ENCODE measurements at regions not wholly inside any gene's neighbourhood (a gene's known extent, or its start where the extent isn't known, plus 50 kb on each side); places are given as distances from the start of the nearest gene placed in this dataset.
"Not testable (repeated sequence)": the region's sequence is repeated elsewhere in the genome, so short reads cannot be mapped to it uniquely, and the experiment has no call there.

GRCh38 chr2:237196409-237196808 lies 110.7 kb downstream of the COPS8 start:
- DNase-seq (ENCODE audit: low read depth) = no peak

DNA sequence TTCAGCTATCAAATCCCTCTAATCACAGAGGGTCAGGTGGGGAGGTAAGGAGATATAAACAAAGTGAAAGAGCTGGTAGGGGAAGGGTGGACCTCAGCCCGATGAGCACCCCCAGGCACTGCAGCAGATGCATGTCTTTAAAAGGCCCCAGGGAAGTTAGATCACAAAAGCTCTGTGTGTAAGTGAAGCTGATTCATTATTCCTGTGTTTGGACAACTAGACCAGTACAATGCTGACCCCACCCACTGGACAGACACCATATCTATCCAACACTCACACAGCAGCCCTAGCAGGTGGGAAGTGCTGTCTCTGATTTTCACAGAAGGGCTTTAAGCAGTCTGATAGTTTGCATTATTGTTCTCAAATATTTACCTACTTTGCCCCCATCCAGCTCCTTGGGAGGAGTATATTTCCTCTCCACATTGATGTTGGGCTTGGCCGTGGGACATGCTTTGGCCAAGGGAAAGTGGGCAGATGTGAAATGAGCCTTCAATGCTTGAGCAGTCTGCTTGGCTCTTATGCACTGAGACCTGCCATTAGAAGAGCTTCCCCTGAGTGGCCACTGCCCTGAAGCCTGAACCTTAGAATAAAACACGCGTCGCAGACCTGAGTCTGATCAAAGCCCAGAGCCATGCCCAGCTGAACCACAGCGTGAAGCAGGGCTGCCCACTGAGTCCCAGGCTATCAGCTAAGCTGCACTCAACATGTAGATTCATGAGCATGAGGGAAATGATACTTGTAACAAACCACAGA lies 111.4 kb downstream of the COPS8 start:
- DNase-seq (ENCODE audit: low read depth) = no peak

DNA sequence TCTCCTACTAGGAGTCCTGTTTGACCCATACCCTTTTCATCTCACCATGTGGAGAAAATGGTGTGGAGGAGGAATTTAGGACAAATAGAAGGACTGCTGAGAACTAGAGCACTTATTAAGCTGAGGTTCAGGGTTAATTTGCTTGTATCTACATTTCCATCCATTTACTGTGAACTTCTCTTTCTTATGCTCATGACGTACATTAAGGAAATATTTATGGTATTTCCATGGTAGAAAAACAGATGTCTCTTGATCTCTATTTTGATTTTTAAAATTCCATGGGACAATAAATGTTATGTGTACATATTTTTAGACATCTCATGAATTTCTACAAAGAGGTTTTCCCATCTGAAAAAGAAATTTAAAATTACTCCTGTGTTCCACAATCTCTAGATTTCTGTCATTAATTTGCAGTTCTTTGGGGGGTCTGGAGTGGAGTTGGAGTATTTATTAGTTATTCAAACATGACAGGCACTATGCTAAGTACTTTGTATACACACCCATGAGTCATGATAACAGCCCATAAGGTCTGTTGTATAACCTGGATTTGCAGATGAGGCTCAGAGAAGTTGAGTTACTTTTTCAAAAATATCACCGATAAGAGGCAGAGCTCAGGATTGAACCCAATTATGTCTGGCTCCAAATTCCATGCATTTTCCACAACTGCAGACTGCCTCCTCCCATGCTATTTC lies 112.6 kb downstream of the COPS8 start:
- no peak for DNase-seq (ENCODE audit: low read depth)

DNA sequence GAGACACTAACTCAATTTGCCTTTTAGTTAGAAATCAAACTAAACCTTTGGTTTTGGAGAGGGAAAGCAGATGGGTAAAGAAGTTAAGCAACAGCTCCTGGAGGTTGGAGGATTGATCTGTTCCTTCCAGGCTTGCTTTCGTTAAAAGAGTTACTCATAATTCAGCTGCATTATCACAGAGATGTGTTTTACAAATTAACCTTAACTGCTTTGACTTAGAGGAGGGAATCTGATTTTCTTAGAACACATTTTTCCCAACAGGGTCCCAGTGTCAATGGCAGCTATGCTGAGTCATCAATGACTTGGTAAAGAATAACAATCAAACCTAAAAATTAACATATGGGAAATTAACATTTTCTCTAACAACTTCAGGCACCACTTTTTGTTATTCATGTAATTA lies 113.4 kb downstream of the COPS8 start:
- no peak for DNase-seq (ENCODE audit: low read depth)

DNA sequence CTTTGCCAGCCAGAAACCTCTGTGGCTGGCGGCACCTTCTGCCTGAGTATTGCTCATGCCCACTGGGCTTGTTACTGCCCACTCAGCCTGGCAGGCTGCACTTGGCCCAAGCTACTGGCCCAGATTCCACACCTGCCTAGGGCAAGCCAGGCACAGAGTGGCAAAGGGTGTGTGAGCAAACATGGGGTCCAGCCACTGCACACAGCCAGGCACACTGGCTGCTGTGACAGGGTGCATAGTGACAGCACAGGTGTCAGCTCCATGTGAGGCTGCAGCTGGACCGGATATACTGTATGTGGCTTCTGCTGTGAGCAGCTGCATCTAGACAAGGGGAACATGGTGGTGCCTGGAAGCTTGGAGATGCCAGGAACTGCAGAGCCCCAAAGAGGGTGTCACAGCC lies 113.9 kb downstream of the COPS8 start:
- DNase-seq (ENCODE audit: low read depth) = no peak

GRCh38 chr2:237200462-237200861 lies 114.8 kb downstream of the COPS8 start:
- DNase-seq (ENCODE audit: low read depth) = no peak

DNA sequence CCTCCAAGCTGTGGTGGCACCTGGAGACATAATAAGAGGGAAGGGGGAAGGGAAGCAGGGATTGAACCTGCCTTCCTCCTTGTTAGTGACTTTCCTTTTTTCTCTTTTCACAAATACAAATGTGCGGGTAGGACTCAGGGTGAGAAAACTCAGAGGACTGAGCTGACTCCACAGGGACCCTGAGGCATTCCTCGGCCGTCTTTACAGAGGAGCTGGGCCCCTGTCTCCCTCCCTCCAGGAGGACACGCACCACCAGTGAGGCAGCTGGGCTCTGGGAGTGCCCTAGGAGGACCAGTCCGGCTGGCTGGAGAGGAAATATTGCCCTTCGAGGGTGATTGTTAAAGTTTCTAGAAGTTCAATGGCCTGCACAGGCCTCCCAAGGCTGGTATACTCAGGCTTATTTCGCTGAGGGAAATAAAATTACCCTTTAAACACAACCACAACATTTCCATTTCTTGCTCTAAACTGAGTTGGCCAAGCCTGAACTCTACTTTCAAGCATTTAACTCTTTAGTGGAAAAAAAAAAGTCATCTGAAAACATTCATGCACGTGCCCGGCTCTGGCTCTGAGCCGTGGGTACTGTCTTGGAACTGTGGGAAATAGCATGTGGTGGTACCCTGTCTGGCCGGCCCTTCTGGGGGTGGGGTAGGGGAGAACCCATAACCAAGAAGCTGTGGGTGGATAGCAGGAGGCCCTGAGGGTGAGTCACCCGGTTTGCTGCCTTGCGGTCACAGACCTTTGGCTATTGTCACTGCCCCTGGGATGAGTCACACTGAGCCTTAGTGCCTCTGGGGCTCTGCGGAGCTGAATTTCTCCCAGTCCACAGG lies 116.0 kb downstream of the COPS8 start:
- no peak for DNase-seq (ENCODE audit: low read depth)

DNA sequence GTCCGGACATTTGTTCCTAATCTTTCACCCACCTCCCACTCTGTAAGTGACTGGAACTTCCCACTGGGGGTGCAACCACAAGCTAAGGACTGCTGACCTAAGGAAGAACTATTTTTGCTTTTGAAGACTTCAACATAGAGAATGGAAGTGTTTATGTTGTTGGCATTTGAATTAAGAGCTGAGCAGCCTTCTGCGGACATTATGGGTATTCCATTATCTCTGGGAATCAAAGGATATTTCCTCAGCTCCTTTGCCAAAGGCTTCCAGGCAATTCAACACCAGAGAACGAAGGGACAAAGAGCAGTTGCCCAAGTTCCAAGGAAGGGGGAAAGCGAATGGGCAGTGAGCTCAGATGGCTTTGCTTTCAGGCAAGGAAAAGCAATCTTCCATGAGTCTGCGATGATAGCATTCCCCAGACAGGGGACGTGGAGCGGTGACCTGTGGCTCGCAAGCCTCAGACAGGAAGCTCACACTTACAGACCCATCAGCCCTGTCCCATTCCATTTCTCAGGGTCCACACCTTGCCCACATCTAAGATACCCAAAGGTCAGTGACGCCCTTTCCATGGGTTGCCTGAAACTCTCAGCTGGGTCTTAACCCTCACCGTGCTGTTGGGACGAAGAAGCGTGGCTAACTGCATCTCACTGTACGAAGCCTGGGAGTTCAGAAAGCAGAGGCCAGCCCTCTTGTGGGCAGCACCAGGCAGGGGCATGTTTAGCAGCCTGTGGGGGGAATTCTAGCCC lies 116.8 kb downstream of the COPS8 start:
- DNase-seq (ENCODE audit: low read depth) = no peak

- DNase-seq (ENCODE audit: low read depth) = no peak
Measured at GRCh38 chr2:237205043-237205541, 119.4 kb downstream of the COPS8 start.

- no peak for DNase-seq (ENCODE audit: low read depth)
Measured at GRCh38 chr2:237205561-237205971, 119.9 kb downstream of the COPS8 start.

DNA sequence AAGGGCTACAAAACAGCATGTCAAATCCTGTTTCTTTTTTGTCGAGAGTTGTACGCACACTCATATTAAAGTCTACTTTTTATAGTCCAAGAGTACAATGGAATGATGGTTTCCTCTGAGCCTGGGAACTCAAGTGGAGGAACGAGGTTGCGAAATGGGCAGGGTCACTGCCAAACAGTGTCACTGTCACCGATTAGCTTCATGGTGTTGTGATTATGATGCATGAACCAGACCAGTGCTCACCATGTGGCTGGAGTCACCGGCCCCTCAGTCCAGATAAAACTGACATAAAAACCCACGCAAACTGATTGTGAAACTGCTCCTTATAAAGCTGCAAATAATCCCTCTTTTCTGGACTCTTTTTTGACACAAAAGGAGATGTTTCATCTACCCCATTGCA lies 122.0 kb downstream of the COPS8 start:
- no peak for DNase-seq (ENCODE audit: low read depth)

GRCh38 chr2:237208373-237209260 lies 122.9 kb downstream of the COPS8 start:
- no peak for DNase-seq (ENCODE audit: low read depth)

GRCh38 chr2:237209885-237210284 lies 124.2 kb downstream of the COPS8 start:
- no peak for DNase-seq (ENCODE audit: low read depth)

- no peak for DNase-seq (ENCODE audit: low read depth)
Measured at GRCh38 chr2:237210297-237210696, 124.6 kb downstream of the COPS8 start.

DNA sequence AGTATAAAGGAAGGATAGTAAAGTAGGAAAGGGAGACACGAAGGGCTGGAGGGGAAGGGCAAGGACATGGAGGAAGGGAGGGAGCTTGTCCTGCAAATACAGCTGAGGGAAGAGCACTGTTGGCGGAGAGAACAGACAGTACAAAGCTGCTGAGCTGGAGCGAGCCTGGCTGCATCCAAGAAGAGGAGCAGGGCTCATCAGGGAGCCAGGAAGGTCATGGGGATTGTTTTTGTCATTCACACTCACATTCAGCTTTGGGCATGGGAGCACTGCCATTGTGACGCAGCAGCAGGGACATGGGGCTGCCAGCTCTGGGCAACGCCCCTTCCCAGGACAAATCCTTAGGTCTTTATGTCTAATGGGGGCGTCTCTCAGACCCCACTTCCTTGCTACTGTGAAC lies 125.1 kb downstream of the COPS8 start:
- no peak for DNase-seq (ENCODE audit: low read depth)

GRCh38 chr2:237212356-237213279 lies 126.9 kb downstream of the COPS8 start:
- not testable (repeated sequence) for DNase-seq (ENCODE audit: low read depth)

DNA sequence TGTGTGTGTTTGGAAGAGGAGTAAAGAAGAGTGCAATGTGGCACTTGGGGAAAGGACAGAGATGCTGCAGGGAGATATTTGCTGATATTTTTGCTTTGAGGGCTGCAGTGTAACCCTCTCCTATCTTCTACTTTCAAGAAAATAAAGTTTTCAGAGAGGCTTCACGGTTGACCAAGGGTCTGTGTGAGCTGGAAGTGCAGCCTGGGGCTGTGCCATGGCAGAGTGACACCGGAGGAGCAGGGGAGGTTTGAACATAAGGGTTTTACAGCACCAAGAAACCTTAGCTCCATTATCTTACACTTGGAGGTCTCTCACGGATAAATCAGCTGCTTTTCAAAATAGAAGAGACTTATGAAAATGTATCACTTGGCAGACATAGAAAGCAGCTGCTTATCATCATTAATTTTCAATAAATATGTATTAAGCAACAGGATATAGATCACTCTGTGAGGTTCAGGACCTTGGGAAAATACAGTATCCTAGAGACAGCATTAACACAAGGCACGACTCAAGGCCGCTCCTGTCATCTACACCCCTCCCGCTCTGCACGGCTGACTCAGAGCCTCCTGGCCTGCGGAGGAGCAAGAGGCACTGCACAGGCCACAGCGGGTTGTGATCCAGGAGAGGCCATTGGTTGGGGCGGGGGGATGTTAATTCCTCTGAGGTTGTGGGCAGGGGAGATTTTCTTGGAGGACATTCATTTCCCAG lies 127.8 kb downstream of the COPS8 start:
- no peak for DNase-seq (ENCODE audit: low read depth)

DNA sequence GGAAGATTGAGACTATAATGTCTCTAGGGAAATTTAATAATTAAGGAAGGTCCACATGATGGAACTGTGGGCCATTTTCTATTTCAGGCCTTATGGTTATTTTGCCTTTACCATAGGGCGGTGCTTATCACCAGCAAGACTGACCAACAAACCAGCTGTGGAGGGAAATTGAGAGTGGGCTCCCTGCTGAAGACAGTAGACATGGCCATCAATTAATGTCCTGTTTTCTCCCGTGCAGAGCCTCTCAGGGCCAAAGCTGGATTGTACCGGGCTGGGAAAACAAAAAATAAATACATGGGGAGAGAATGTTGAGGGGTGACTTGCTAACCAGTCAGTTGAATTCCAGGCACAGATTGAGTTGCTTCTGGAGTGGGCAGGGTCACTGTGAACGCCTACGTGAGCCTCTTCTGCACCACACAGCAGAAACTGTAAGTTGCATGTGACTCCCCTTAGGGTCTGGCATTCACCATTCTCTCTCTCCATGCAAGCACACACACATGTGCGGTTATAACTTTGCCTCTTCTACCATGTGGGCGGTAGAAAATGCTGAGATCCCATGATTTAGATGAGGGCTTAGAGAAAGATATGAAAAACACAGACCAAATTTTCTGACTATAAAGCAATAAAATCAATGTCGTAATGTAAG lies 128.5 kb downstream of the COPS8 start:
- DNase-seq (ENCODE audit: low read depth) = no peak

DNA sequence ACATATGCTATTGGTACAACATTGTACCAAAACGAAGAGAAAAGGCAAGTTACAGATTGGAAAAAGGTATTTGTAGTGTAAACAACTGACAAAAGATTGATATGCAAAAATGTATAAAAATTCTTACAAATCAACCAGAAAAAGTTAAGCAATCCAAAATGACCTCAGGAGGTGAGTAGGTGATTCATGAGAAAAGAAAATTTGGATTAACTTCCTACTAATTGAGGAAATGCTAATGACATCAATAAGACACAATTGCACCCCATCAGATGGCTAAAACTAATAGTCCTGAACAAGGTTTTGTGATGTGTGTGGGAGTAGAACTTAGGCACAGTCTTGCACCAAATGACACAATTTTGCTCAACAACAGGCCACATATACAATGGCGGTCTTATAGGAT lies 129.3 kb downstream of the COPS8 start:
- DNase-seq (ENCODE audit: low read depth) = no peak

Data from T follicular helper cell (primary cell).